ENCODE measurements at regions not wholly inside any gene's neighbourhood (a gene's known extent, or its start where the extent isn't known, plus 50 kb on each side); places are given as distances from the start of the nearest gene placed in this dataset.
A peak's percentile ranks its signal among the peaks of the same experiment; 100 is the strongest.

DNA sequence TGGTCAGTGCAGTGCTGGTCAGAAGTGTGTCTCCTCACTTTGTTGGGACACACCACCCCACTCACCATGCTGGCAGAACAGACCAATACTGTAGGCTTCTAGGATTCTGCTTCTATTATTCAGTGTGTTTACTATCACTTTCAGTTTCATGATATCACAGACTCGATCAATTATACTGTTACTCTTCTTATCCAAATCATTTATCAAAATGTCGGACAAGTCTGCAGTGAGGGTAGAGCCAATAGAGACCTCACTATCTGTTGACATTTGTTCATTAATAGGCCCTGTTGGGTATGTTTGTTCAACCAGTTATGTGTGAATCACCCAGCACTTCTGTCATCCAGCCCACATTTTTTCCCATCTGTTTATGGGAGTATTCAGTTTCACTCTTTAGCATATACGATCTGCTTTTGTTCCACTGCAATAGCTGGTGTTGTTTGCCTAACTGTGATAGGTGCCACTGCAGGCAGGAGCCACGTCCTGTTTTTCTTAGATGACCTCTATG lies 140.1 kb downstream of the NRN1 start:
- Histone ChIP-seq H3K9me3 (no peaks in the 10 kb centered on the region), H3K27me3 (ENCODE audit: insufficient read depth) (no peaks in the 10 kb centered on the region), H3K27ac (ENCODE audit: low read depth in 2 of 2, low read length in 1 of 2) (no peak overlapping the region), H3K79me2 (ENCODE audit: insufficient read depth) (no peaks in the 10 kb centered on the region), H4K20me1 (ENCODE audit: insufficient read depth) (no peaks in the 10 kb centered on the region), H3K9me2 (no peaks in the 10 kb centered on the region), H3K36me3 (replicated peaks in 1 of 2; ENCODE audit: control insufficient read depth in 1 of 2, insufficient read depth in 2 of 2, low read length in 1 of 2) (no peaks in the 10 kb centered on the region), H2AFZ (ENCODE audit: low read depth) (peak overlapping the region; percentile 44), H3K4me1 (ENCODE audit: control insufficient read depth in 1 of 2, insufficient read depth in 2 of 2, low read depth in 1 of 2, low read length in 1 of 2) (no peaks in the 10 kb centered on the region; a peak in 1 of 4 replicates), H3K9ac (no peak overlapping the region), H3K4me2 (peak overlapping the region; percentile 68), H3K4me3 (ENCODE audit: low read depth in 2 of 2, low read length in 1 of 2) (peak overlapping the region; percentile 26 to 31), H3F3A (replicated peaks; ENCODE audit: insufficient read depth) (no peaks in the 10 kb centered on the region)
- TF ChIP-seq EZH2phosphoT487 (IDR thresholded peaks at IDR 0.05; ENCODE audit: borderline replicate concordance, low read depth) = no peak
- TF ChIP-seq TAF1 (IDR thresholded peaks at IDR 0.05; ENCODE audit: borderline replicate concordance, low read depth, low read length) = no peak
- no peak for TF ChIP-seq CHD2 (IDR thresholded peaks at IDR 0.05; ENCODE audit: low read length, partially characterized antibody)
- TF ChIP-seq YY1 (IDR thresholded peaks at IDR 0.05; ENCODE audit: low read depth) = no peak
- no peak for TF ChIP-seq JUND (IDR thresholded peaks at IDR 0.05)
- TF ChIP-seq MXI1 (IDR thresholded peaks at IDR 0.05; ENCODE audit: low read depth, low read length) = no peak
- TF ChIP-seq, protein P1, sequence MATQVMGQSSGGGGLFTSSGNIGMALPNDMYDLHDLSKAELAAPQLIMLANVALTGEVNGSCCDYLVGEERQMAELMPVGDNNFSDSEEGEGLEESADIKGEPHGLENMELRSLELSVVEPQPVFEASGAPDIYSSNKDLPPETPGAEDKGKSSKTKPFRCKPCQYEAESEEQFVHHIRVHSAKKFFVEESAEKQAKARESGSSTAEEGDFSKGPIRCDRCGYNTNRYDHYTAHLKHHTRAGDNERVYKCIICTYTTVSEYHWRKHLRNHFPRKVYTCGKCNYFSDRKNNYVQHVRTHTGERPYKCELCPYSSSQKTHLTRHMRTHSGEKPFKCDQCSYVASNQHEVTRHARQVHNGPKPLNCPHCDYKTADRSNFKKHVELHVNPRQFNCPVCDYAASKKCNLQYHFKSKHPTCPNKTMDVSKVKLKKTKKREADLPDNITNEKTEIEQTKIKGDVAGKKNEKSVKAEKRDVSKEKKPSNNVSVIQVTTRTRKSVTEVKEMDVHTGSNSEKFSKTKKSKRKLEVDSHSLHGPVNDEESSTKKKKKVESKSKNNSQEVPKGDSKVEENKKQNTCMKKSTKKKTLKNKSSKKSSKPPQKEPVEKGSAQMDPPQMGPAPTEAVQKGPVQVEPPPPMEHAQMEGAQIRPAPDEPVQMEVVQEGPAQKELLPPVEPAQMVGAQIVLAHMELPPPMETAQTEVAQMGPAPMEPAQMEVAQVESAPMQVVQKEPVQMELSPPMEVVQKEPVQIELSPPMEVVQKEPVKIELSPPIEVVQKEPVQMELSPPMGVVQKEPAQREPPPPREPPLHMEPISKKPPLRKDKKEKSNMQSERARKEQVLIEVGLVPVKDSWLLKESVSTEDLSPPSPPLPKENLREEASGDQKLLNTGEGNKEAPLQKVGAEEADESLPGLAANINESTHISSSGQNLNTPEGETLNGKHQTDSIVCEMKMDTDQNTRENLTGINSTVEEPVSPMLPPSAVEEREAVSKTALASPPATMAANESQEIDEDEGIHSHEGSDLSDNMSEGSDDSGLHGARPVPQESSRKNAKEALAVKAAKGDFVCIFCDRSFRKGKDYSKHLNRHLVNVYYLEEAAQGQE (IDR thresholded peaks at IDR 0.05; ENCODE audit: low read depth, low read length) = no peak
- TF ChIP-seq EP300 (IDR thresholded peaks at IDR 0.05; ENCODE audit: borderline replicate concordance in 1 of 2, low read depth in 1 of 2, low read length in 1 of 2) = no peak
- TF ChIP-seq, protein P2, sequence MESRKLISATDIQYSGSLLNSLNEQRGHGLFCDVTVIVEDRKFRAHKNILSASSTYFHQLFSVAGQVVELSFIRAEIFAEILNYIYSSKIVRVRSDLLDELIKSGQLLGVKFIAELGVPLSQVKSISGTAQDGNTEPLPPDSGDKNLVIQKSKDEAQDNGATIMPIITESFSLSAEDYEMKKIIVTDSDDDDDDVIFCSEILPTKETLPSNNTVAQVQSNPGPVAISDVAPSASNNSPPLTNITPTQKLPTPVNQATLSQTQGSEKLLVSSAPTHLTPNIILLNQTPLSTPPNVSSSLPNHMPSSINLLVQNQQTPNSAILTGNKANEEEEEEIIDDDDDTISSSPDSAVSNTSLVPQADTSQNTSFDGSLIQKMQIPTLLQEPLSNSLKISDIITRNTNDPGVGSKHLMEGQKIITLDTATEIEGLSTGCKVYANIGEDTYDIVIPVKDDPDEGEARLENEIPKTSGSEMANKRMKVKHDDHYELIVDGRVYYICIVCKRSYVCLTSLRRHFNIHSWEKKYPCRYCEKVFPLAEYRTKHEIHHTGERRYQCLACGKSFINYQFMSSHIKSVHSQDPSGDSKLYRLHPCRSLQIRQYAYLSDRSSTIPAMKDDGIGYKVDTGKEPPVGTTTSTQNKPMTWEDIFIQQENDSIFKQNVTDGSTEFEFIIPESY (IDR thresholded peaks at IDR 0.05; ENCODE audit: borderline replicate concordance, low read depth) = no peak
- TF ChIP-seq SIN3A (IDR thresholded peaks at IDR 0.05; ENCODE audit: borderline replicate concordance, low read depth, low read length) = no peak
- no peak for TF ChIP-seq MEF2A (IDR thresholded peaks at IDR 0.05; ENCODE audit: borderline replicate concordance, low read depth)
- TF ChIP-seq FOXM1 (IDR thresholded peaks at IDR 0.05; ENCODE audit: low read depth) = no peak
- TF ChIP-seq FOSL2 (IDR thresholded peaks at IDR 0.05; ENCODE audit: borderline replicate concordance, low read depth) = no peak
- no peak for TF ChIP-seq TCF12 (IDR thresholded peaks at IDR 0.05)
- TF ChIP-seq, protein P3, sequence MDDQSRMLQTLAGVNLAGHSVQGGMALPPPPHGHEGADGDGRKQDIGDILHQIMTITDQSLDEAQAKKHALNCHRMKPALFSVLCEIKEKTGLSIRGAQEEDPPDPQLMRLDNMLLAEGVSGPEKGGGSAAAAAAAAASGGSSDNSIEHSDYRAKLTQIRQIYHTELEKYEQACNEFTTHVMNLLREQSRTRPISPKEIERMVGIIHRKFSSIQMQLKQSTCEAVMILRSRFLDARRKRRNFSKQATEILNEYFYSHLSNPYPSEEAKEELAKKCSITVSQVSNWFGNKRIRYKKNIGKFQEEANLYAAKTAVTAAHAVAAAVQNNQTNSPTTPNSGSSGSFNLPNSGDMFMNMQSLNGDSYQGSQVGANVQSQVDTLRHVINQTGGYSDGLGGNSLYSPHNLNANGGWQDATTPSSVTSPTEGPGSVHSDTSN (IDR thresholded peaks at IDR 0.05) = no peak
- TF ChIP-seq TEAD4 (IDR thresholded peaks at IDR 0.05; ENCODE audit: borderline replicate concordance, insufficient read depth) = no peak
- CTCF ChIA-PET = no interaction called here
- 20% methylated on average over 4 of the region's 4 CpGs for WGBS (ENCODE audit: low lambda C conversion rate)
- no peak for DNase-seq
- POLR2A ChIA-PET = no interaction called here

Measured in SK-N-SH (cell line).